H1 (cell line): ENCODE measurements at regions not wholly inside any gene's neighbourhood (a gene's known extent, or its start where the extent isn't known, plus 50 kb on each side); places are given as distances from the start of the nearest gene placed in this dataset.

ENCODE experiments used
- CTCF ChIA-PET: fragments of 300-600 bp; sonication (Branson Sonifier 250); formaldehyde crosslinking; loops from one replicate; lab custom pipeline; 2021; ENCODE audit not compliant: partially characterized antibody; lab: Charles Lee
- POLR2A ChIA-PET: fragments of 300-600 bp; sonication (Branson Sonifier 250); formaldehyde crosslinking; loops from one replicate; lab custom pipeline; 2021; ENCODE audit warnings: inconsistent platforms; ENCODE audit not compliant: partially characterized antibody; lab: Charles Lee
- DNase-seq, 2 experiments: peaks; one replicate each; pipeline versions ENCODE4 v3.0.0 to v3.0.0-alpha.2; 2010 to 2022; ENCODE audit warnings: low spot score in 2 of 2, low read depth in 1 of 2, mixed read lengths in 1 of 2
- FAIRE-seq: peaks from 2 replicates; lab custom pipeline; 2011; peaks lifted over from hg19 to GRCh38; lab: Jason Lieb, UNC
- H2AFZ ChIP-seq: 2 replicates; pipeline ENCODE4 v1.8.1; 2012; ENCODE audit warnings: low read length, inconsistent platforms
- H2AK5ac ChIP-seq: 2 replicates; pipeline ENCODE4 v1.6.1; 2013; ENCODE audit warnings: low read depth, low read length
- H2BK120ac ChIP-seq: replicated peaks from 2 replicates; pipeline ENCODE3; 2013; ENCODE audit warnings: low read depth, low read length, inconsistent platforms
- H2BK12ac ChIP-seq: 2 replicates; pipeline ENCODE4 v1.6.1; 2013; ENCODE audit warnings: low read depth, low read length
- H2BK15ac ChIP-seq: 2 replicates; pipeline ENCODE4 v1.6.1; 2013; ENCODE audit warnings: low read length
- H2BK20ac ChIP-seq: 2 replicates; pipeline ENCODE4 v1.6.1; 2013; ENCODE audit warnings: low read length
- H2BK5ac ChIP-seq: 2 replicates; pipeline ENCODE4 v1.6.1; 2013; ENCODE audit warnings: low read depth, low read length
- H3K14ac ChIP-seq: 2 replicates; pipeline ENCODE4 v1.6.1; 2013; ENCODE audit warnings: inconsistent platforms; ENCODE audit not compliant: insufficient read length
- H3K18ac ChIP-seq: 2 replicates; pipeline ENCODE4 v1.6.1; 2013; ENCODE audit warnings: low read length; ENCODE audit errors: extremely low read depth
- H3K23ac ChIP-seq: 2 replicates; pipeline ENCODE4 v1.6.1; 2013; ENCODE audit warnings: inconsistent platforms; ENCODE audit not compliant: insufficient read length
- H3K23me2 ChIP-seq: 2 replicates; pipeline ENCODE4 v1.6.1; 2013; ENCODE audit warnings: low read depth, low read length
- H3K27ac ChIP-seq: 2 replicates; pipeline ENCODE4 v1.6.1; 2011; ENCODE audit warnings: low read depth, low read length, inconsistent platforms
- H3K27me3 ChIP-seq, 4 experiments: replicated peaks in 1 of 4; 1 replicate in 1 of 4; 2 replicates in 3 of 4; pipeline versions ENCODE4 v1.6.1 to v1.8.1; 2011 to 2013; ENCODE audit warnings: low read length in 3 of 4, mild to moderate bottlenecking in 3 of 4, inconsistent platforms in 2 of 4, mixed read lengths in 2 of 4, moderate library complexity in 1 of 4; ENCODE audit not compliant: control insufficient read depth in 3 of 4, insufficient read depth in 3 of 4; ENCODE audit errors: extremely low read depth in 1 of 4
- H3K36me3 ChIP-seq, 4 experiments: 2 replicates each; pipeline versions ENCODE4 v1.6.1 to v1.8.1; 2011 to 2013; ENCODE audit warnings: mild to moderate bottlenecking in 4 of 4, low read length in 3 of 4, moderate library complexity in 2 of 4, control low read depth in 1 of 4, inconsistent platforms in 1 of 4; ENCODE audit not compliant: insufficient read depth in 4 of 4, control insufficient read depth in 2 of 4
- H3K4ac ChIP-seq: replicated peaks from 2 replicates; pipeline ENCODE3; 2013; ENCODE audit warnings: low read length, low read depth, mixed read lengths, inconsistent platforms; ENCODE audit not compliant: insufficient read length
- H3K4me1 ChIP-seq, 4 experiments: replicated peaks in 1 of 4; 1 replicate in 1 of 4; 2 replicates in 3 of 4; pipeline versions ENCODE4 v1.6.1 to v1.8.1; 2011 to 2013; ENCODE audit warnings: low read length in 3 of 4, inconsistent platforms in 2 of 4, mixed read lengths in 1 of 4; ENCODE audit not compliant: insufficient read depth in 4 of 4, control insufficient read depth in 3 of 4
- H3K4me2 ChIP-seq, 2 experiments: 2 replicates each; pipeline versions ENCODE4 v1.6.1 to v1.8.1; 2011 to 2013; ENCODE audit warnings: low read depth in 2 of 2, low read length in 2 of 2, control low read depth in 1 of 2, inconsistent platforms in 1 of 2, mild to moderate bottlenecking in 1 of 2; ENCODE audit not compliant: insufficient read depth in 1 of 2
- H3K4me3 ChIP-seq, 4 experiments: fragments of 200-600, 300-600 bp in 1 of 4; sonication (generic), shearing (Covaris generic), sonication (Bioruptor Twin) in 1 of 4; 2 replicates each; pipeline versions ENCODE4 v1.5.1 to v1.8.1; 2011 to 2016; ENCODE audit warnings: low read length in 4 of 4, low read depth in 3 of 4, control low read depth in 2 of 4, inconsistent platforms in 2 of 4, mild to moderate bottlenecking in 2 of 4, mixed read lengths in 1 of 4, moderate library complexity in 1 of 4; ENCODE audit not compliant: insufficient read depth in 2 of 4; ENCODE audit errors: extremely low read depth in 1 of 4
- H3K56ac ChIP-seq: replicated peaks from 2 replicates; pipeline ENCODE3; 2013; ENCODE audit warnings: low read depth, mild to moderate bottlenecking, mixed read lengths, low read length, inconsistent platforms; ENCODE audit not compliant: insufficient read length
- H3K79me1 ChIP-seq: 2 replicates; pipeline ENCODE4 v1.6.1; 2013; ENCODE audit warnings: low read depth, low read length, control low read depth
- H3K79me2 ChIP-seq, 2 experiments: 2 replicates each; pipeline versions ENCODE4 v1.6.1 to v1.8.1; 2012 to 2013; ENCODE audit warnings: low read length in 2 of 2, mild to moderate bottlenecking in 2 of 2, inconsistent platforms in 1 of 2; ENCODE audit not compliant: insufficient read depth in 2 of 2, control insufficient read depth in 1 of 2
- H3K9ac ChIP-seq, 4 experiments: replicated peaks in 1 of 4; 1 replicate in 1 of 4; 2 replicates in 3 of 4; pipeline versions ENCODE4 v1.6.1 to v1.8.1; 2011 to 2013; ENCODE audit warnings: low read depth in 3 of 4, low read length in 3 of 4, control low read depth in 2 of 4, mild to moderate bottlenecking in 2 of 4, moderate library complexity in 2 of 4, inconsistent platforms in 1 of 4; ENCODE audit errors: extremely low read depth in 1 of 4
- H3K9me3 ChIP-seq, 2 experiments: 2 replicates each; pipeline versions ENCODE4 v1.6.1 to v1.8.1; 2012 to 2013; ENCODE audit warnings: mild to moderate bottlenecking in 2 of 2, moderate library complexity in 2 of 2, control low read depth in 1 of 2, inconsistent platforms in 1 of 2, low read depth in 1 of 2, low read length in 1 of 2, mixed read lengths in 1 of 2; ENCODE audit not compliant: insufficient read depth in 2 of 2
- H4K20me1 ChIP-seq, 2 experiments: replicated peaks in 1 of 2; 2 replicates each; pipeline versions ENCODE3 to v1.8.1; 2011 to 2013; ENCODE audit warnings: inconsistent platforms in 2 of 2, low read length in 2 of 2, mild to moderate bottlenecking in 1 of 2; ENCODE audit not compliant: insufficient read depth in 2 of 2, control insufficient read depth in 1 of 2
- H4K5ac ChIP-seq: 2 replicates; pipeline ENCODE4 v1.6.1; 2013; ENCODE audit warnings: low read length, low read depth, mixed read lengths, inconsistent platforms; ENCODE audit not compliant: insufficient read length
- H4K8ac ChIP-seq: 2 replicates; pipeline ENCODE4 v1.8.0; 2013; ENCODE audit warnings: mild to moderate bottlenecking, moderate library complexity, low read length, inconsistent platforms; ENCODE audit not compliant: insufficient read depth; ENCODE audit errors: extremely low read depth
- H4K91ac ChIP-seq: replicated peaks from 2 replicates; pipeline ENCODE3; 2013; ENCODE audit warnings: low read length, mixed read lengths, inconsistent platforms; ENCODE audit not compliant: insufficient read length
- BACH1 ChIP-seq: IDR thresholded peaks from 2 replicates; pipeline ENCODE4 v1.6.1; 2012; ENCODE audit warnings: low read length, improper control_type of control experiment
- BRCA1 ChIP-seq: IDR thresholded peaks from 2 replicates; pipeline ENCODE4 v1.6.1; 2012; ENCODE audit warnings: low read depth, low read length, improper control_type of control experiment
- CBX8 ChIP-seq: fragments of 300-800, 300-1000 bp; sonication (generic); IDR thresholded peaks from 2 replicates; pipeline ENCODE4 v1.7.1; 2016; ENCODE audit warnings: low read depth, low read length, borderline replicate concordance
- CEBPB ChIP-seq: IDR thresholded peaks from 2 replicates; pipeline ENCODE4 v1.6.1; 2012; ENCODE audit warnings: low read depth, low read length
- KDM4A ChIP-seq: IDR thresholded peaks from one replicate; pipeline ENCODE4 v1.7.1; 2012; ENCODE audit warnings: low read depth, mild to moderate bottlenecking, moderate library complexity, low read length, inconsistent platforms; ENCODE audit not compliant: severe bottlenecking
- POU5F1 ChIP-seq: IDR thresholded peaks from 2 replicates; pipeline ENCODE4 v1.6.1; 2011; ENCODE audit warnings: low read depth, mild to moderate bottlenecking, low read length, moderate library complexity
- RNF2 ChIP-seq: fragments of 200-900, 300-1000 bp; sonication (generic); IDR thresholded peaks from 2 replicates; pipeline ENCODE4 v1.7.1; 2016; ENCODE audit warnings: borderline replicate concordance, low read depth, mild to moderate bottlenecking, antibody characterized with exemption, low read length; ENCODE audit not compliant: poor library complexity, severe bottlenecking; ENCODE audit errors: missing control alignments
- SAP30 ChIP-seq: fragments of 300-600 bp; sonication (generic); IDR thresholded peaks from 2 replicates; pipeline ENCODE4 v1.7.1; 2012; ENCODE audit warnings: low read length, moderate library complexity, mild to moderate bottlenecking, inconsistent platforms; ENCODE audit not compliant: insufficient read depth, insufficient replicate concordance
- SIRT6 ChIP-seq: IDR thresholded peaks from one replicate; pipeline ENCODE4 v1.7.1; 2012; ENCODE audit warnings: low read length, inconsistent platforms
- SUZ12 ChIP-seq: fragments of 200-600 bp; sonication (generic); IDR thresholded peaks from 2 replicates; pipeline ENCODE4 v1.6.1; 2012; ENCODE audit warnings: mild to moderate bottlenecking, inconsistent platforms, low read length, moderate library complexity, mixed read lengths
- TEAD4 ChIP-seq: IDR thresholded peaks from 2 replicates; pipeline ENCODE4 v1.6.1; 2012; ENCODE audit warnings: low read depth, low read length, inconsistent platforms, mixed read lengths
- WGBS, 2 experiments: shearing (Covaris generic) in 1 of 2; methylation state at CpG; one replicate each; pipeline versions ENCODE4 v1.1.6 to v1.1.7; 2013 to 2015; ENCODE audit warnings: low lambda C conversion rate in 2 of 2, mixed read lengths in 2 of 2, inconsistent platforms in 1 of 2, low coverage in 1 of 2, missing lambda C conversion rate in 1 of 2; ENCODE audit not compliant: insufficient replicate concordance in 2 of 2, insufficient coverage in 1 of 2, insufficient read length in 1 of 2; ENCODE audit errors: extremely low coverage in 1 of 2, missing lambda C conversion rate in 1 of 2; 5-methylcytosine and 5-hydroxymethylcytosine counted together
- TF ChIP-seq, protein P1 (sequence below): IDR thresholded peaks from 2 replicates; pipeline ENCODE4 v1.6.1; 2011; ENCODE audit warnings: low read length, improper control_type of control experiment
- TF ChIP-seq, protein P2 (sequence below): IDR thresholded peaks from 2 replicates; pipeline ENCODE4 v1.6.1; 2012; ENCODE audit warnings: inconsistent platforms

DNA sequence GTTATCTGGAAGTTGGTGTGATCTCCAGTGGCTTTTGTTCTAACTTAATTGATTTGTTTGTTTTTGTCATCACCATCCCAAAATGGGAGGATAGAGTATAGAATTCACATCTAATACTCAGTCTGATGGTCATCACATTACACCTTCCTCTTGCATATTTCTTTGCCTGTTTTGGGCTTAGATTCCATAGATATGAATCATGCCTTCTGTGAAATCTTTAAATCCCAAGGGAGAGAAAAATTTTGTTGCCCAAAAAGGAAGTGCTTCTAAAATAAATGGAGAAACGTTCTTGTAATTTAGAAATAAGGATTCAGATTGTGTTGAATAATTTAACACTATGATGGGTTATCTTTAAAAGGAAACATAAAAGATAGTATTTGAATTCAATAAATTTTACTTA, 446.0 kb upstream of the LRRC7 start:
- Histone ChIP-seq H3K4me2 (no peak overlapping the region), H3K27ac (no peak overlapping the region), H2BK5ac (no peak overlapping the region), H3K4me1 (no peaks in the 10 kb centered on the region), H4K91ac (no peak overlapping the region), H3K23me2 (no peaks in the 10 kb centered on the region), H4K8ac (no peak overlapping the region), H2BK15ac (no peak overlapping the region), H3K27me3 (peaks cover 0 to 2% (median 0%) of the 10 kb centered on the region in 4 experiments; a peak in 1 of 7 replicates), H3K36me3 (no peaks in the 10 kb centered on the region), H2AFZ (no peak overlapping the region), H4K20me1 (no peaks in the 10 kb centered on the region), H3K56ac (no peak overlapping the region), H3K9me3 (no peaks in the 10 kb centered on the region), H3K79me1 (no peaks in the 10 kb centered on the region), H3K9ac (no peak overlapping the region), H3K18ac (no peak overlapping the region), H3K4ac (no peak overlapping the region), H3K23ac (no peak overlapping the region), H3K14ac (no peak overlapping the region), H3K79me2 (no peaks in the 10 kb centered on the region), H4K5ac (no peak overlapping the region), H2BK12ac (no peak overlapping the region), H2BK20ac (no peak overlapping the region), H3K4me3 (no peak overlapping the region), H2BK120ac (no peak overlapping the region), H2AK5ac (no peak overlapping the region)
- 83% methylated on average over 1 of the region's 1 CpG; no CpG with 5 or more reads in 1 of the 2 experiments for WGBS, 2 experiments
- POLR2A ChIA-PET: no interaction called here
- CTCF ChIA-PET: no interaction called here
- no peak for FAIRE-seq
- no peak for DNase-seq
- TF ChIP-seq, protein P1, sequence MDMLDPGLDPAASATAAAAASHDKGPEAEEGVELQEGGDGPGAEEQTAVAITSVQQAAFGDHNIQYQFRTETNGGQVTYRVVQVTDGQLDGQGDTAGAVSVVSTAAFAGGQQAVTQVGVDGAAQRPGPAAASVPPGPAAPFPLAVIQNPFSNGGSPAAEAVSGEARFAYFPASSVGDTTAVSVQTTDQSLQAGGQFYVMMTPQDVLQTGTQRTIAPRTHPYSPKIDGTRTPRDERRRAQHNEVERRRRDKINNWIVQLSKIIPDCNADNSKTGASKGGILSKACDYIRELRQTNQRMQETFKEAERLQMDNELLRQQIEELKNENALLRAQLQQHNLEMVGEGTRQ: no peak
- TF ChIP-seq BACH1: no peak
- TF ChIP-seq, protein P2, sequence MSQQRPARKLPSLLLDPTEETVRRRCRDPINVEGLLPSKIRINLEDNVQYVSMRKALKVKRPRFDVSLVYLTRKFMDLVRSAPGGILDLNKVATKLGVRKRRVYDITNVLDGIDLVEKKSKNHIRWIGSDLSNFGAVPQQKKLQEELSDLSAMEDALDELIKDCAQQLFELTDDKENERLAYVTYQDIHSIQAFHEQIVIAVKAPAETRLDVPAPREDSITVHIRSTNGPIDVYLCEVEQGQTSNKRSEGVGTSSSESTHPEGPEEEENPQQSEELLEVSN: no peak
- no peak for TF ChIP-seq CEBPB
- no peak for TF ChIP-seq SIRT6
- TF ChIP-seq KDM4A: no peak
- TF ChIP-seq SAP30: no peak
- no peak for TF ChIP-seq TEAD4
- no peak for TF ChIP-seq SUZ12
- no peak for TF ChIP-seq BRCA1
- no peak for TF ChIP-seq RNF2
- TF ChIP-seq CBX8: no peak
- no peak for TF ChIP-seq POU5F1
